ENCODE measurements at regions not wholly inside any gene's neighbourhood (a gene's known extent, or its start where the extent isn't known, plus 50 kb on each side); places are given as distances from the start of the nearest gene placed in this dataset.

GRCh38 chr12:116384175-116384574 lies 106.7 kb upstream of the MED13L start:
- TF ChIP-seq POLR2AphosphoS5 (IDR thresholded peaks at IDR 0.05; ENCODE audit: low read depth, low read length) (no peak), TAF1 (IDR thresholded peaks at IDR 0.05; ENCODE audit: borderline replicate concordance, low read depth, low read length) (no peak)
